NCI-H2081 (cell line): ENCODE measurements at regions not wholly inside any gene's neighbourhood (a gene's known extent, or its start where the extent isn't known, plus 50 kb on each side); places are given as distances from the start of the nearest gene placed in this dataset.

Experiments
- DNase-seq, 2 experiments: peaks; one replicate each; lab custom pipeline; 2025; lab: John Stamatoyannopoulos, UW

- DNase-seq, result no peak
These were observed 134.8 kb upstream of the ADAMTS16 start for GRCh38 chr5:5005353-5005752.

- DNase-seq, result no peak
These were observed 133.6 kb upstream of the ADAMTS16 start for GRCh38 chr5:5006548-5006947.

GRCh38 chr5:5009240-5009639, 130.9 kb upstream of the ADAMTS16 start:
- DNase-seq, result no peak

GRCh38 chr5:5011151-5011550, 129.0 kb upstream of the ADAMTS16 start:
- no peak for DNase-seq

GRCh38 chr5:5014586-5015235, 125.4 kb upstream of the ADAMTS16 start:
- DNase-seq, result no peak

- DNase-seq, result no peak
These were observed 122.1 kb upstream of the ADAMTS16 start for GRCh38 chr5:5017827-5018577.

GRCh38 chr5:5018578-5018970, 121.6 kb upstream of the ADAMTS16 start:
- no peak for DNase-seq

- DNase-seq, result no peak
These were observed 118.7 kb upstream of the ADAMTS16 start for GRCh38 chr5:5021436-5021835.

- no peak for DNase-seq
These were observed 114.9 kb upstream of the ADAMTS16 start for GRCh38 chr5:5025098-5025773.

GRCh38 chr5:5025774-5026408, 114.2 kb upstream of the ADAMTS16 start:
- peak; percentile 32 to 33 for DNase-seq

GRCh38 chr5:5026409-5026785, 113.7 kb upstream of the ADAMTS16 start:
- no peak for DNase-seq

GRCh38 chr5:5031665-5032064, 108.5 kb upstream of the ADAMTS16 start:
- no peak for DNase-seq

- DNase-seq, result no peak
These were observed 102.5 kb upstream of the ADAMTS16 start for GRCh38 chr5:5037674-5038073.

GRCh38 chr5:5039918-5040317, 100.2 kb upstream of the ADAMTS16 start:
- DNase-seq, result no peak

GRCh38 chr5:5040712-5041111, 99.4 kb upstream of the ADAMTS16 start:
- no peak for DNase-seq

GRCh38 chr5:5042806-5043205, 97.3 kb upstream of the ADAMTS16 start:
- DNase-seq, result no peak

GRCh38 chr5:5043346-5043745, 96.8 kb upstream of the ADAMTS16 start:
- no peak for DNase-seq

- DNase-seq, result no peak
These were observed 95.8 kb upstream of the ADAMTS16 start for GRCh38 chr5:5044247-5044840.

GRCh38 chr5:5046680-5047502, 93.2 kb upstream of the ADAMTS16 start:
- no peak for DNase-seq

- DNase-seq, result no peak
These were observed 89.3 kb upstream of the ADAMTS16 start for GRCh38 chr5:5050801-5051200.

- no peak for DNase-seq
These were observed 84.4 kb upstream of the ADAMTS16 start for GRCh38 chr5:5055712-5056111.
